Astrocyte (in vitro differentiated cells and primary cell): ENCODE measurements at regions not wholly inside any gene's neighbourhood (a gene's known extent, or its start where the extent isn't known, plus 50 kb on each side); places are given as distances from the start of the nearest gene placed in this dataset.
"Not testable (repeated sequence)": the region's sequence is repeated elsewhere in the genome, so short reads cannot be mapped to it uniquely, and the experiment has no call there.

Experiments
- EZH2 ChIP-seq: IDR thresholded peaks from 2 replicates; pipeline ENCODE4 v1.6.1; 2012; ENCODE audit warnings: mild to moderate bottlenecking, low read length, inconsistent platforms; ENCODE audit not compliant: insufficient read depth
- TF ChIP-seq, protein P1 (sequence below): IDR thresholded peaks from 2 replicates; pipeline ENCODE4 v1.5.1; 2011; ENCODE audit warnings: low read depth, mild to moderate bottlenecking, inconsistent platforms, low read length, moderate library complexity; ENCODE audit not compliant: insufficient read depth

DNA sequence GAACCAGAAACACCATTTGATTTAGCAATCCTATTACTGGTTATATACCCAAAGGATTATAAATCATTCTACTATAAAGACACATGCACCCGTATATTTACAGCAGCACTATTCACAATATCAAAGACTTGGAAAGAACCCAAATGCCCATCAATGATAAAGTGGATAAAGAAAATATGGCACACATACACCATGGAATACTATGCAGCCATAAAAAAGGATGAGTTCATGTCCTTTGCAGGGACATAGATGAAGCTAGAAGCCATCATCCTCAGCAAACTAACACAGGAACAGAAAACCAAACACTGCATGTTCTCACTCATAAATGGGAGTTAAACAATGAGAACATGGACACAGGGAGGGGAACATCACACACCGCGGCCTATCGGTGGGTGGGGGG, 61.3 kb downstream of the RBMXL2 start:
- TF ChIP-seq, protein P1, sequence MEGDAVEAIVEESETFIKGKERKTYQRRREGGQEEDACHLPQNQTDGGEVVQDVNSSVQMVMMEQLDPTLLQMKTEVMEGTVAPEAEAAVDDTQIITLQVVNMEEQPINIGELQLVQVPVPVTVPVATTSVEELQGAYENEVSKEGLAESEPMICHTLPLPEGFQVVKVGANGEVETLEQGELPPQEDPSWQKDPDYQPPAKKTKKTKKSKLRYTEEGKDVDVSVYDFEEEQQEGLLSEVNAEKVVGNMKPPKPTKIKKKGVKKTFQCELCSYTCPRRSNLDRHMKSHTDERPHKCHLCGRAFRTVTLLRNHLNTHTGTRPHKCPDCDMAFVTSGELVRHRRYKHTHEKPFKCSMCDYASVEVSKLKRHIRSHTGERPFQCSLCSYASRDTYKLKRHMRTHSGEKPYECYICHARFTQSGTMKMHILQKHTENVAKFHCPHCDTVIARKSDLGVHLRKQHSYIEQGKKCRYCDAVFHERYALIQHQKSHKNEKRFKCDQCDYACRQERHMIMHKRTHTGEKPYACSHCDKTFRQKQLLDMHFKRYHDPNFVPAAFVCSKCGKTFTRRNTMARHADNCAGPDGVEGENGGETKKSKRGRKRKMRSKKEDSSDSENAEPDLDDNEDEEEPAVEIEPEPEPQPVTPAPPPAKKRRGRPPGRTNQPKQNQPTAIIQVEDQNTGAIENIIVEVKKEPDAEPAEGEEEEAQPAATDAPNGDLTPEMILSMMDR, result not testable (repeated sequence)
- not testable (repeated sequence) for TF ChIP-seq EZH2
